SK-N-SH (cell line): ENCODE measurements at regions not wholly inside any gene's neighbourhood (a gene's known extent, or its start where the extent isn't known, plus 50 kb on each side); places are given as distances from the start of the nearest gene placed in this dataset.

ENCODE experiments used
- EP300 ChIP-seq, 2 experiments: IDR thresholded peaks; 2 replicates each; pipeline versions ENCODE4 v1.4.0 to v1.6.1; 2012; ENCODE audit warnings: borderline replicate concordance in 1 of 2, low read depth in 1 of 2, low read length in 1 of 2
- FOXM1 ChIP-seq: IDR thresholded peaks from 2 replicates; pipeline ENCODE4 v1.4.0; 2012; ENCODE audit warnings: low read depth, mild to moderate bottlenecking
- JUND ChIP-seq: IDR thresholded peaks from 2 replicates; pipeline ENCODE4 v1.4.0; 2012
- POLR2AphosphoS5 ChIP-seq: IDR thresholded peaks from 2 replicates; pipeline ENCODE4 v1.6.1; 2012; ENCODE audit warnings: low read depth, low read length
- RXRA ChIP-seq: IDR thresholded peaks from 2 replicates; pipeline ENCODE4 v1.4.0; 2012; ENCODE audit warnings: low read depth, mild to moderate bottlenecking, borderline replicate concordance
- TCF12 ChIP-seq: IDR thresholded peaks from 2 replicates; pipeline ENCODE4 v1.4.0; 2012
- TEAD4 ChIP-seq: IDR thresholded peaks from 2 replicates; pipeline ENCODE4 v1.4.0; 2012; ENCODE audit warnings: mild to moderate bottlenecking, borderline replicate concordance; ENCODE audit not compliant: insufficient read depth
- TF ChIP-seq, protein P1 (sequence below): fragments of 200-600 bp; sonication (generic); IDR thresholded peaks from 2 replicates; pipeline ENCODE4 v1.6.1; 2017; ENCODE audit warnings: antibody characterized with exemption, mild to moderate bottlenecking, moderate library complexity
- TF ChIP-seq, protein P2 (sequence below): IDR thresholded peaks from 2 replicates; pipeline ENCODE4 v1.6.1; 2012; ENCODE audit warnings: mild to moderate bottlenecking, low read depth, low read length, moderate library complexity
- TF ChIP-seq, protein P3 (sequence below): fragments of 150-350 bp; IDR thresholded peaks from 2 replicates; pipeline ENCODE4 v1.6.1; 2017; ENCODE audit warnings: antibody characterized with exemption, low read length, low read depth, borderline replicate concordance
- TF ChIP-seq, protein P4 (sequence below): fragments of 150-350 bp; IDR thresholded peaks from 2 replicates; pipeline ENCODE4 v1.6.1; 2016; ENCODE audit warnings: mild to moderate bottlenecking, low read depth, low read length

DNA sequence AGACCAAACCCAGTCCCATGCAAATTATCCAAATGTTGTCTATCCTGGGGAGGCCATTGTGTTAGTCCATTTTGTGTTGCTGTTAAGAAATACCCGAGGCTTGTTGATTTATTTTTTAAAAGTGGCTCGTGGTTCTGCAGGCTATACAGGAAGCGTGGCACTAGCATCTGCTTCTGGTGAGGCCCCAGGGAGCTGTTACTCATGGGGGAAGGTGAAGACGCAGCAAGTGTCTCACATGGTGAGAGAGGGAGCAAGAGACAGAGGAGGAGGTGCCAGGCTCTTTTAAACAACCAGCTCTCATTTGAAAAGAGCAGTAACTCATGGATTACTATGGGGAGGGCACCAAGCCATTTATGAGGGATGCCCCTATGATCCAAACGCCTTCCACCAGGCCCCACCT is 80.3 kb upstream of the ARL4C start:
- TF ChIP-seq, protein P1, sequence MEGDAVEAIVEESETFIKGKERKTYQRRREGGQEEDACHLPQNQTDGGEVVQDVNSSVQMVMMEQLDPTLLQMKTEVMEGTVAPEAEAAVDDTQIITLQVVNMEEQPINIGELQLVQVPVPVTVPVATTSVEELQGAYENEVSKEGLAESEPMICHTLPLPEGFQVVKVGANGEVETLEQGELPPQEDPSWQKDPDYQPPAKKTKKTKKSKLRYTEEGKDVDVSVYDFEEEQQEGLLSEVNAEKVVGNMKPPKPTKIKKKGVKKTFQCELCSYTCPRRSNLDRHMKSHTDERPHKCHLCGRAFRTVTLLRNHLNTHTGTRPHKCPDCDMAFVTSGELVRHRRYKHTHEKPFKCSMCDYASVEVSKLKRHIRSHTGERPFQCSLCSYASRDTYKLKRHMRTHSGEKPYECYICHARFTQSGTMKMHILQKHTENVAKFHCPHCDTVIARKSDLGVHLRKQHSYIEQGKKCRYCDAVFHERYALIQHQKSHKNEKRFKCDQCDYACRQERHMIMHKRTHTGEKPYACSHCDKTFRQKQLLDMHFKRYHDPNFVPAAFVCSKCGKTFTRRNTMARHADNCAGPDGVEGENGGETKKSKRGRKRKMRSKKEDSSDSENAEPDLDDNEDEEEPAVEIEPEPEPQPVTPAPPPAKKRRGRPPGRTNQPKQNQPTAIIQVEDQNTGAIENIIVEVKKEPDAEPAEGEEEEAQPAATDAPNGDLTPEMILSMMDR: no peak
- TF ChIP-seq TCF12 (no peak), TEAD4 (no peak), EP300 (IDR thresholded peaks at IDR 0.05; ENCODE audit: borderline replicate concordance in 1 of 2, low read depth in 1 of 2, low read length in 1 of 2) (no peak), FOXM1 (no peak), RXRA (no peak), POLR2AphosphoS5 (no peak), JUND (no peak)
- TF ChIP-seq, protein P2, sequence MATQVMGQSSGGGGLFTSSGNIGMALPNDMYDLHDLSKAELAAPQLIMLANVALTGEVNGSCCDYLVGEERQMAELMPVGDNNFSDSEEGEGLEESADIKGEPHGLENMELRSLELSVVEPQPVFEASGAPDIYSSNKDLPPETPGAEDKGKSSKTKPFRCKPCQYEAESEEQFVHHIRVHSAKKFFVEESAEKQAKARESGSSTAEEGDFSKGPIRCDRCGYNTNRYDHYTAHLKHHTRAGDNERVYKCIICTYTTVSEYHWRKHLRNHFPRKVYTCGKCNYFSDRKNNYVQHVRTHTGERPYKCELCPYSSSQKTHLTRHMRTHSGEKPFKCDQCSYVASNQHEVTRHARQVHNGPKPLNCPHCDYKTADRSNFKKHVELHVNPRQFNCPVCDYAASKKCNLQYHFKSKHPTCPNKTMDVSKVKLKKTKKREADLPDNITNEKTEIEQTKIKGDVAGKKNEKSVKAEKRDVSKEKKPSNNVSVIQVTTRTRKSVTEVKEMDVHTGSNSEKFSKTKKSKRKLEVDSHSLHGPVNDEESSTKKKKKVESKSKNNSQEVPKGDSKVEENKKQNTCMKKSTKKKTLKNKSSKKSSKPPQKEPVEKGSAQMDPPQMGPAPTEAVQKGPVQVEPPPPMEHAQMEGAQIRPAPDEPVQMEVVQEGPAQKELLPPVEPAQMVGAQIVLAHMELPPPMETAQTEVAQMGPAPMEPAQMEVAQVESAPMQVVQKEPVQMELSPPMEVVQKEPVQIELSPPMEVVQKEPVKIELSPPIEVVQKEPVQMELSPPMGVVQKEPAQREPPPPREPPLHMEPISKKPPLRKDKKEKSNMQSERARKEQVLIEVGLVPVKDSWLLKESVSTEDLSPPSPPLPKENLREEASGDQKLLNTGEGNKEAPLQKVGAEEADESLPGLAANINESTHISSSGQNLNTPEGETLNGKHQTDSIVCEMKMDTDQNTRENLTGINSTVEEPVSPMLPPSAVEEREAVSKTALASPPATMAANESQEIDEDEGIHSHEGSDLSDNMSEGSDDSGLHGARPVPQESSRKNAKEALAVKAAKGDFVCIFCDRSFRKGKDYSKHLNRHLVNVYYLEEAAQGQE: no peak
- TF ChIP-seq, protein P3, sequence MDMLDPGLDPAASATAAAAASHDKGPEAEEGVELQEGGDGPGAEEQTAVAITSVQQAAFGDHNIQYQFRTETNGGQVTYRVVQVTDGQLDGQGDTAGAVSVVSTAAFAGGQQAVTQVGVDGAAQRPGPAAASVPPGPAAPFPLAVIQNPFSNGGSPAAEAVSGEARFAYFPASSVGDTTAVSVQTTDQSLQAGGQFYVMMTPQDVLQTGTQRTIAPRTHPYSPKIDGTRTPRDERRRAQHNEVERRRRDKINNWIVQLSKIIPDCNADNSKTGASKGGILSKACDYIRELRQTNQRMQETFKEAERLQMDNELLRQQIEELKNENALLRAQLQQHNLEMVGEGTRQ: no peak
- TF ChIP-seq, protein P4, sequence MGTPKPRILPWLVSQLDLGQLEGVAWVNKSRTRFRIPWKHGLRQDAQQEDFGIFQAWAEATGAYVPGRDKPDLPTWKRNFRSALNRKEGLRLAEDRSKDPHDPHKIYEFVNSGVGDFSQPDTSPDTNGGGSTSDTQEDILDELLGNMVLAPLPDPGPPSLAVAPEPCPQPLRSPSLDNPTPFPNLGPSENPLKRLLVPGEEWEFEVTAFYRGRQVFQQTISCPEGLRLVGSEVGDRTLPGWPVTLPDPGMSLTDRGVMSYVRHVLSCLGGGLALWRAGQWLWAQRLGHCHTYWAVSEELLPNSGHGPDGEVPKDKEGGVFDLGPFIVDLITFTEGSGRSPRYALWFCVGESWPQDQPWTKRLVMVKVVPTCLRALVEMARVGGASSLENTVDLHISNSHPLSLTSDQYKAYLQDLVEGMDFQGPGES: no peak
